GM23248 (cell line): ENCODE measurements at regions not wholly inside any gene's neighbourhood (a gene's known extent, or its start where the extent isn't known, plus 50 kb on each side); places are given as distances from the start of the nearest gene placed in this dataset.

Experiments
- EZH2 ChIP-seq: fragments of 200-600 bp; sonication (generic); IDR thresholded peaks from 2 replicates; pipeline ENCODE4 v1.6.1; 2018; ENCODE audit warnings: antibody characterized with exemption, mild to moderate bottlenecking; ENCODE audit not compliant: insufficient read depth, poor library complexity, severe bottlenecking
- EZH2phosphoT487 ChIP-seq: fragments of 200-600 bp; sonication (generic); IDR thresholded peaks from 2 replicates; pipeline ENCODE4 v1.6.1; 2018; ENCODE audit warnings: antibody characterized with exemption, moderate library complexity, mild to moderate bottlenecking, low read depth; ENCODE audit not compliant: insufficient read depth

DNA sequence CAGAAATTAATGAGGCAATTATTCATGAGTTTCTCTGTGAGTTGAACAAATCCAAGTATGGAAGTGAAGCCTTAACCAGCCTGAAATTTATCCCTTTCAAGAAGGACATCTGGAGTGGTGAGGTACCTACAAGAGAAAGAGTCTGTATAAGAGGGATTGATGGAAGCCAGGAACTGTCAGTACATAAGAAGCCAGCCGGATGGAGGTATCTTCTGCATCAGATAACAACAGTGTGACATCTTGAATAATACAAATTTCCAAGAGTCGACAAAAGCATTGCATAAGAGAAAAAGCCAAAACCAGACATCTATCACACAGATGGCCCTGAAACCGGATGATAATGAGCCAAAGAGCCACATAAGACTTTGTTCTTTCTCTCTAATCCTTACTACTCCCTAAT lies 781.2 kb downstream of the FLRT2 start:
- TF ChIP-seq EZH2phosphoT487, result no peak
- TF ChIP-seq EZH2, result no peak
